ENCODE measurements at regions not wholly inside any gene's neighbourhood (a gene's known extent, or its start where the extent isn't known, plus 50 kb on each side); places are given as distances from the start of the nearest gene placed in this dataset.
"Not testable (repeated sequence)": the region's sequence is repeated elsewhere in the genome, so short reads cannot be mapped to it uniquely, and the experiment has no call there.

GRCh38 chr1:184820218-184820750 is 65.6 kb upstream of the EDEM3 start:
- peak in 1 of 2 donors; percentile 49 for DNase-seq (ENCODE audit: low read depth in 2 of 2)

GRCh38 chr1:184818646-184819045 is 64.0 kb upstream of the EDEM3 start:
- no peak for DNase-seq (ENCODE audit: low read depth in 2 of 2)

- DNase-seq (ENCODE audit: low read depth in 2 of 2), result not testable (repeated sequence)
Measured at GRCh38 chr1:184817003-184817402, 62.3 kb upstream of the EDEM3 start.

GRCh38 chr1:184813528-184814089 is 59.0 kb upstream of the EDEM3 start:
- no peak for DNase-seq (ENCODE audit: low read depth in 2 of 2)

GRCh38 chr1:184811439-184812111 is 56.9 kb upstream of the EDEM3 start:
- DNase-seq (ENCODE audit: low read depth in 2 of 2), result no peak

GRCh38 chr1:184810735-184811343 is 56.2 kb upstream of the EDEM3 start:
- DNase-seq (ENCODE audit: low read depth in 2 of 2), result no peak

- no peak for DNase-seq (ENCODE audit: low read depth in 2 of 2)
Measured at GRCh38 chr1:184806296-184806721, 51.7 kb upstream of the EDEM3 start.

- DNase-seq (ENCODE audit: low read depth in 2 of 2), result peak; percentile 69 to 85
Measured at GRCh38 chr1:184805667-184806295, 51.1 kb upstream of the EDEM3 start.
